HG02884 (cell line): ENCODE measurements at regions not wholly inside any gene's neighbourhood (a gene's known extent, or its start where the extent isn't known, plus 50 kb on each side); places are given as distances from the start of the nearest gene placed in this dataset.

Experiments used
- ATAC-seq: cut with Tn5 transposase; IDR thresholded peaks from one replicate; pipeline ENCODE4 v1.9.1; 2021; ENCODE audit warnings: mild to moderate bottlenecking, moderate library complexity; ENCODE audit not compliant: unreplicated experiment

DNA sequence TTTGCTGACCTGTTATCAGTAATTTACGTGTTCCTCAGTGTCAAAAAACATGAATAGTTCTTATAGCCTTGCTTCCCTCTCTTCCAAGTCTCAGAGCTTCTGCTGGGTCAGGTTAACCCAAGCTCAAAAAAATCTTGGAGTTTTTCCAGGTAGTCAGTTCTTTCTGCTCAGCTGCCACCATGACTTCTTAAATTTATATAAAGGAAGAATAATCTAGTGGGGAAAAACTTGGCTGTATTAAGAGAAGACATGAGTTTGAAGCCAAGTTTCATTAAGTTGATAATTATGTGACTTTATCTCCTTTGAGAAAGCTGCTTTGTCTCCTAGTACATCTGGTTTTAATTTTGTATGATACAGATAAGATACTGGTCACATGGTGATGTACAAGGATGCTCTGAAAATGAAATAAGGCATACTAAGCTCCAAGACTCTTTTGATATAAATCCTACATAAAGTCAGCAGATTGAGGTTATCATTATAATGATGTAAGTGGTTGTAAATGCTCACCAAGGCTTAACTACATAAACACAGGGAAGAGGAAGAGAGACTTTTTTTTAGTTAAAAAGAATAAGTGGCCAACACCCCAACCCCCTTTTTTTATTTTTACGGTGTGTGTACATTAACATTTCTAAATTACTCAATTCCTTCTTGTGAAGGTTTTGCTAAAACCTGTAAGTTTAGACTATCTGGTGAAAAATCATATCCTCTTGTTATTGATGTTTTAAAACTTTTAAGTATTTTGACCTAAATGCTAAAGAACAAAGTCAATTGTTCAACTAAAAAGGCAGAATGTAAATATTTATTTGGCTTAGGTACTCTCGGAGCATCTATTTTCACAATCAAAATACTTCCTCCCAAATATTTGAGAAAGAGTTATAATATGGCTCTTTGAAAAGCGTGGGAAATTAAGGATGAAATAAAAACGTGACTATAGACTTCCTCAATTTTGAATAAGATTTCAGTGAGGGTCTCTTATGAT lies 84.1 kb upstream of the SLC38A2 start:
- no peak for ATAC-seq

- ATAC-seq = no peak
These were observed 83.2 kb upstream of the SLC38A2 start for GRCh38 chr12:46455648-46456352.

- ATAC-seq = no peak
These were observed 82.4 kb upstream of the SLC38A2 start for GRCh38 chr12:46454981-46455380.

GRCh38 chr12:46453428-46453827 lies 80.9 kb upstream of the SLC38A2 start:
- ATAC-seq = no peak

DNA sequence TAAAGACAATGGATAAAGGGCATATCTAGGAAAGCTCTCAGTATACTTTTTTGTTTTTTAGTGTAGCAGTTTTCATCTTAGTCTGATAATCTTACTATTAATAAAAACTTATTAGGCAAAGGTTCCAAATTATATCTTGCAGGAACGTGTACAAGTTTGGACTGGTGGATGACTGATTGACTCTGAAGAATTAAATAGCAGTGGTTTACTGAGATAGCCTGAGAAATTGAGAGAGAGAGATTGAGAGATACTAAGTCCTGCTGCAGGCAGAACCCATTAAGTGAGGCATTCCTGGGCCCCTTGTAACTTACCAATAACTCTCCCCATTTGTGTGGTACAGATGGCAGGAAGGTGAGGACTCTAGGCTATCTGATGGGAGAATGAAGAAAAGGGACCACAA lies 80.2 kb upstream of the SLC38A2 start:
- no peak for ATAC-seq

DNA sequence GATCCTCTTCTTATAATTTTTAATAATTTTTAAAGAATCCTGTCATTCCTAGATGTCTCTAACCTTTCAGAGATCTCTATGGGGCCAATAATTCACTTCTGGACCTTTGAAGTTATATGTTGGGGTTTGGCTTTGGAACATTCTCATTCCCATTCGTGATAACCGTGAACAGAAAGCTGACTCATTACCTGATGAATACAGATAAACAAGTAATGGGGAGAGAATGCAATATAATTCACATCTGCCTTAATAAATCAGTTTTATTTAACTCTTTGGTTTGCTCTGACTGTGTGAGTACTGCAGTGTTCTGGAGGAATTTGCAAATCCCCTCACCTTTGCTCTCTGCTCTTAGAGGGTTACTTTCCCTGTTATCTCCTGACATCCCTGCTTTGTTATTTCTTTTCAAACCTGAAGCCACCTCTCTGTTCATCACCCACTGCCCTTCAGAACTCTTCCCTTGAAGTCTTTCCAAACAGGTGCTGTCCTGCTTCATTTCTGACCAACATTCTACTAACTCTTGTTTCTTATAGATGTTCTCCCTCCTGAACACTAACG lies 79.6 kb upstream of the SLC38A2 start:
- ATAC-seq = no peak

DNA sequence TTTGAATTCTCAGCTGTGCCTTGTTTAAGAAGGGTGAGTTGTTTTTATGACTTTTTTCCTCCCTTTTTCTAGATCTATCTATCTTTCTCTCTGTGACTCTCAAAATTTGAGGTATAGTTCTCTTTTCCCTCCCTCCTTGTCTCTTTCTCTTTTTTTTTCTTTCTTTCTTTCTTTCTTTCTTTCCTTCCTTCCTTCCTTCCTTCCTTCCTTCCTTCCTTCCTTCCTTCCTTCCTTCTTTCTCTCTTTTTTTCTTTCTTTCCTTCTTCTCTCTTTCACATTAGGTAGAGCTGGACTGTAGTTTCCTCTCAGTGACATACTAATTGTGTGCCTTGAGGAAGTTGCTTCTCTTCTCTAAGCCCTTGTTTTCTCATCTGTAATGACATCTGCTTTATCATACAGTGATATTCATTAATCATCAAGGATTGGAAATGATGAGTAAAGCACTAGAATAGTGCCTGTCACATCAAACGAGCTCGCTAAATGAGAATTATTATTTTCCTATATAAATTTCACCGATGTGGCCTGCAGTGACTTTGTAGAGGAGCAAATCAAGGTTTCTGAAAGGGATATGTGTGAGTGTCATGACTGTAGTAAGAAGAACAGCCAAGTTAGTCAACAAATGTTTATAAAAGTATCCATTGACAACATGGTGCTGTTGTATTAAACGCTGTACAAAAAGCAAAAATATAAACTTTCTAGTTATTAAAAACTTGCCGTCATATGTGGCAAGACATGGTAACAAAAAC lies 78.9 kb upstream of the SLC38A2 start:
- ATAC-seq = no peak

DNA sequence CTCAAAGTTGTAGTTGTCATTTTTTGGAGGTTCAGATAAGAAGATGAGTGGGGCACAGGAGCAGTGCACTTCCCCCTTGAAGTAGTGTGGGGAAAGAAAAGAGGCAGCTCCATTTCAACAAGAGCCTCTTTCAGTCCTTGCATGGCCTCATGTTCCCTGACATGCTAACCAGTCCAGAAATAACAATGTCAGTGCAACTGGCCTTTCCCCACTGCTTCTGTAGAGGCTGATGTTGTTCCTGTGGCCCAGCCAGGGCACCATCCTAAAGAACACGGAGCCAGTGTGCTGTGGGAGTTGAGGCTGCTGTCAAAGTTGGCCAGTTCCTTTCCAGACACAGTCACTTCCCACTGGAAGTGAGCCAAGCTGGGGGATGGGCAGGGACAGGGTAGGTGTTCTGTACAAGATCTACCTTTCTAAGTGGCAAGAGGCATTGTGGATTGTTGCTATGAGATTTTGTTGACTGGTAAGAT lies 77.7 kb upstream of the SLC38A2 start:
- ATAC-seq = no peak

DNA sequence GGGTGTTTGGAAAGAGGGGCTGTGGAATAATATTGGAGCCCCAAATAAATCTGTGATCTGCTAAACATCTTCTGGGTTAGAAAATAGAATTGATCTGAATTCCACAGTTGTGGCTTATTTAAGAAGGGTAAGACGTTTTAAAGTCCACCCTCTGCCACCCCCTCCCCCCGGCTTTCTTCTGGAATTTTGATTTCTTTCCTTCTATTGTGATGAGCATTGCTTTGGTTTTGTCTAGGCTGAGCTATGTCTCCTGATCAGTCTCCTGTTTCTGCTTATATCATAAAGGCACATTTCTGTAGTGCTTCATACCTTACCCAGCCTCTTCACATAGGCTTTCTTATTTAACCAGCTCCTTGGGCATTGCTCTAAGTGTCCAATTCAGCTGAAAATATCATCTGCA lies 77.3 kb upstream of the SLC38A2 start:
- ATAC-seq = no peak

- ATAC-seq = no peak
These were observed 76.7 kb upstream of the SLC38A2 start for GRCh38 chr12:46449316-46449715.

- ATAC-seq = no peak
These were observed 74.1 kb upstream of the SLC38A2 start for GRCh38 chr12:46446645-46447044.

- no peak for ATAC-seq
These were observed 73.1 kb upstream of the SLC38A2 start for GRCh38 chr12:46445551-46446235.

DNA sequence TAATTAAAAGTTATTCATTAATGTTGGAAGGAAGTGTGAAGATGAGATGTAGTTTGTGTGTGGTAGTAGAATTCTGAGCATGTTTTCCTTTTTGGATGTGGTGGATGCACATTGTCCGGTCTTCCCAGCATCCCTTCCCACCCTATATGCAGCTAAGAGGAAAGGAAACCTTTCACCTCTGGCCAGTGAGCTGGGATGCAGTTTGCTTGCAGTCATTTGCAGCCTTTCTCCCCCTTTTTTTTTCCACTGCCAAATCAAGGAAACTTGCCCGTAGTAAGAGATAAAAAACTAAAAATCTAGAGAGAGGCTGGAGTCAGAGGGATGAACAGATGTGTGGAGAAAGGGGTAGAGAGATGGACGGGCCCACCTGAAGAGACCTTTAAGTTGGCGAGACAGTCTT lies 72.5 kb upstream of the SLC38A2 start:
- no peak for ATAC-seq

DNA sequence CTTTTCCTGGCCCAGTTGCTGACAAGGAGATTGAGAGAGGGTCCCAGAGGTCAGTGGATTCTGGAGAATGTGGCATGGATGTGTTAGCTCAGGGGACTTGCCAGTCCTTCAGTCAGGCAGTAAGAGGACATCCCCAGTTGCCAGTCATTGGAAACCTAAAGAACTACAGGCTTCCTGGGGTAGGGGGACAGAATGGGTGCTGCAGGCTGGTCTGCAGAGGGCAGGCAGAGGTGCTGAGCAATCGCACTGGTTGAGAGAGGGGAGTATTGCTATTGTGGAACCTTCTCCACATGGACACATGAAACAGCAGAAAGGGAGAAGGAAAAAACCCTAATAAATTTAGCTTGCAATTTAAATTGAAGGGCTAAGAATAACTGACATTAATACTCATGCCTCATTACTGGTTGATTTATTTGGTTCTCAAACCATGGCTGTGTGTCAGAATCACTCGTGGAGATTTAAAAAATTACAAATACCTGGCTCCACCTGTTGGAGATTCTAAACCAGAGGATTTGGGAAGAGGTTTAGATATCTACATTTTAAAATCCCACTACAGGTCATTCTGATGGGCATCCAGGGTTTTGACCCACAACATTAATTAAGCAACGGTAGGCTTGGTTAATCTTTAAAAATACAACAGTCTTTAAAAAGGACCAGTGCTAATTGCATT lies 71.2 kb upstream of the SLC38A2 start:
- ATAC-seq = no peak

- no peak for ATAC-seq
These were observed 70.2 kb upstream of the SLC38A2 start for GRCh38 chr12:46442738-46443137.

- no peak for ATAC-seq
These were observed 69.7 kb upstream of the SLC38A2 start for GRCh38 chr12:46442239-46442638.

GRCh38 chr12:46439793-46440511 lies 67.4 kb upstream of the SLC38A2 start:
- ATAC-seq = no peak

GRCh38 chr12:46438719-46439319 lies 66.2 kb upstream of the SLC38A2 start:
- ATAC-seq = no peak

DNA sequence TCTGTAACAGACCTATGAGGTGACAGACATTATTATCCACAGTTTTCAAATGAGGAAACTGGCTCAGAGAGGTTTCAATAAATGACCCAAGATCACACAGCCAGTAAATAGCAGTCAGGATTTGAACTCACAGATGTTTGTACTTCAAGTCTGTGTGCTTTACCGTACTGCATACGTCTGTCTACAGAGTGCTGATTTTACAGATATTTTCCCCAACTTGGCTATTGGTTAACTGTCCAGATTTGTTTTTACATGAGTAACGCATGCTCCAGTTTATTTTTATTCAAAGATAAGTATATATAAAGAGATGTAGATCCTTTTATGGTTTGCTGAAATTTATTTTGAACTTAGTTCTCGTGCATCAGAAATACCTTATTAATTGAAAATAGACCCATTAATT lies 65.7 kb upstream of the SLC38A2 start:
- ATAC-seq = no peak
